Spleen (tissue), 11 donors: ENCODE measurements at regions not wholly inside any gene's neighbourhood (a gene's known extent, or its start where the extent isn't known, plus 50 kb on each side); places are given as distances from the start of the nearest gene placed in this dataset.

Experiments
- DNase-seq: peaks from one replicate; pipeline ENCODE4 v3.0.0-alpha.2; 2020
- H3K27ac ChIP-seq, 8 donors: fragments of 200-600 bp; sonication (generic) in 7 of 8; 1 replicate in 4 of 8; 2 replicates in 4 of 8; pipeline versions ENCODE4 v1.5.0 to v1.8.0; 2016 to 2021; ENCODE audit warnings: inconsistent platforms in 4 of 8, mild to moderate bottlenecking in 4 of 8, moderate library complexity in 1 of 8
- H3K27me3 ChIP-seq, 7 donors: fragments of 200-600 bp; sonication (generic) in 6 of 7; replicated peaks in 1 of 7; 1 replicate in 4 of 7; 2 replicates in 3 of 7; pipeline versions ENCODE4 v1.5.0 to v1.8.0; 2016 to 2021; ENCODE audit warnings: inconsistent platforms in 3 of 7, mild to moderate bottlenecking in 1 of 7
- H3K36me3 ChIP-seq, 6 donors: fragments of 200-600 bp; sonication (generic) in 5 of 6; 1 replicate in 4 of 6; 2 replicates in 2 of 6; pipeline versions ENCODE4 v1.5.0 to v1.8.0; 2016 to 2021; ENCODE audit warnings: inconsistent platforms in 2 of 6
- H3K4me1 ChIP-seq, 6 donors: fragments of 200-600 bp; sonication (generic) in 5 of 6; 1 replicate in 3 of 6; 2 replicates in 3 of 6; pipeline versions ENCODE4 v1.5.0 to v1.8.0; 2016 to 2021; ENCODE audit warnings: inconsistent platforms in 3 of 6
- H3K4me3 ChIP-seq, 8 donors: fragments of 200-600 bp; sonication (generic) in 7 of 8; 1 replicate in 4 of 8; 2 replicates in 4 of 8; pipeline versions ENCODE4 v1.5.0 to v1.8.0; 2016 to 2021; ENCODE audit warnings: inconsistent platforms in 4 of 8, mild to moderate bottlenecking in 4 of 8, moderate library complexity in 2 of 8
- H3K9me3 ChIP-seq, 8 donors: fragments of 200-600 bp; sonication (generic) in 7 of 8; 1 replicate in 4 of 8; 2 replicates in 4 of 8; pipeline versions ENCODE4 v1.5.0 to v1.8.0; 2016 to 2021; ENCODE audit warnings: inconsistent platforms in 4 of 8
- CTCF ChIP-seq, 11 experiments: fragments of 200-600 bp in 7 of 11; fragments of 450-650 bp in 4 of 11; sonication (generic) in 4 of 11; IDR thresholded peaks in 8 of 11; conservative IDR thresholded peaks in 3 of 11; 1 replicate in 7 of 11; 2 replicates in 4 of 11; pipeline versions ENCODE4 v1.4.0 to v1.8.0; 2016 to 2021; ENCODE audit warnings: antibody characterized with exemption in 11 of 11, inconsistent platforms in 4 of 11, mild to moderate bottlenecking in 1 of 11
- POLR2A ChIP-seq, 3 donors: fragments of 450-650 bp; IDR thresholded peaks; one replicate each; pipeline ENCODE4 v1.5.1; 2017; ENCODE audit warnings: antibody characterized with exemption in 3 of 3, mild to moderate bottlenecking in 1 of 3
- POLR2AphosphoS5 ChIP-seq, 3 donors: sonication (generic); formaldehyde crosslinking; IDR thresholded peaks; one replicate each; pipeline ENCODE4 v1.5.1; 2017; ENCODE audit warnings: antibody characterized with exemption in 3 of 3
- WGBS, 5 donors: extraction: QIAGEN DNeasy Blood & Tissue Kit in 3 of 5; methylation state at CpG; one replicate each; pipeline versions ENCODE4 v1.1.5 to v1.1.7; 2013 to 2018; 5-methylcytosine and 5-hydroxymethylcytosine counted together
- intact Hi-C: fragments of 100-400 bp; cut with DNase I; formaldehyde crosslinking; loops from one replicate; pipeline ENCODE4 v1.15.0; 2023; ENCODE audit warnings: low total_unique reads
- donor health status: healthy with polysubstance abuse.
- donor health status: DM: no; HTN: no; CAD: no; lungs with moderate emphysema.
- donor health status: DM: no; HTN: no; CAD: no.
- donor health status: Bipolar disorder and iron deficiency.
- donor health status: healthy.
- donor health status: DM: no; HTN: no; CAD: no.
- donor health status: DM: yes; HTN: yes; CAD: no.

- TF ChIP-seq POLR2A (IDR thresholded peaks at IDR 0.05) (no peak), POLR2AphosphoS5 (IDR thresholded peaks at IDR 0.05) (no peak), CTCF (IDR thresholded peaks at IDR 0.05 in 8 of 11, conservative IDR thresholded peaks at IDR 0.05 in 3 of 11) (no peak)
- Histone ChIP-seq H3K4me1 (no peaks in the 10 kb centered on the region), H3K4me3 (no peak overlapping the region), H3K27ac (no peak overlapping the region), H3K9me3 (peaks cover 0 to 26% (median 10%) of the 10 kb centered on the region in 8 donors), H3K27me3 (peaks cover 0 to 13% (median 0%) of the 10 kb centered on the region in 7 donors), H3K36me3 (no peaks in the 10 kb centered on the region)
- intact Hi-C loops, result no loop called here
- DNase-seq, result no peak
- WGBS, 5 donors, result 80 to 90% (median 85%) methylated on average over 7 of the region's 7 CpGs
Measured at GRCh38 chr12:114616081-114616480, 67.9 kb downstream of the TBX3 start.

DNA sequence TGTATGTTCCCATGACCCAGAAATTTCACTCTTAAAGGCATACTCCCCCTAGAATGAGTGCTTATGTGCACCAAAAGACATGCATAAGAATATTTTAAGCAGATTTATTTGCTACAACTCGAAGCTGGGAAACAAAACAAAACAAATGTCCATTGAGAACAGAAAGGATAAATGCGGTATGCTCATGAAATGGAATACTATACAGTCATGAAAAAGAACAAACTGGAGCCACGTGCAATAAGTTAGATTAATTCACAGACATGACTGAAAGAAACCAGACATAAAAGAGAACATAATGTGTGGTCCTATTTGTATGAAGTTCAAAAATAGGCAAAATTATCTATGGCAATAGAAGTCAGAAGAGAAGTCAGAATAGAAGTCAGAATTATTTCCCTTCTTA is 69.9 kb downstream of the TBX3 start:
- Histone ChIP-seq H3K4me1 (no peaks in the 10 kb centered on the region), H3K9me3 (peaks cover 0 to 26% (median 10%) of the 10 kb centered on the region in 8 donors), H3K4me3 (no peak overlapping the region), H3K27ac (no peak overlapping the region), H3K27me3 (peaks cover 0 to 17% (median 0%) of the 10 kb centered on the region in 7 donors), H3K36me3 (no peaks in the 10 kb centered on the region)
- intact Hi-C loops, result no loop called here
- no peak for TF ChIP-seq POLR2A (IDR thresholded peaks at IDR 0.05)
- TF ChIP-seq CTCF (IDR thresholded peaks at IDR 0.05 in 8 of 11, conservative IDR thresholded peaks at IDR 0.05 in 3 of 11), result no peak
- no peak for DNase-seq
- WGBS, 5 donors, result 62 to 74% (median 65%) methylated on average over 3 of the region's 3 CpGs

DNA sequence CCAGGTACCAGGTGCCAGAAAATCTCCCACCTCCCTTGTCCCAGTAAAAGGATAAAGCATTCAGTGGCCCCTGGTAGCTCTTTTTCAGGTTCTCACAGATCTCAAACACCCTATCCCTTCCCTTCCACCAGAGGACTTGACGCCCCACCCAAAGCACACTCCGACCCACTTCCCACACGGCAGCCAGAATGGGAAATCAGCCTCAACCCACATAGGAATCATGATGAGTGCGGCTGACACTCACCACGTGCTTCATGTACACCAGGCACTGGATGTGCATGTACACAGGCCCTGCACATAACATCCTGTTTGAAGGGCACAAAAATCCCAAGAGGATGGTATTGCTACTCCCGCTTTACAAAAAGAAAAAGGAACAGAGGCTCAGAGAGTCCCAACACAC is 71.9 kb downstream of the TBX3 start:
- Histone ChIP-seq H3K4me3 (no peak overlapping the region), H3K36me3 (no peaks in the 10 kb centered on the region), H3K27me3 (peaks cover 0 to 26% (median 0%) of the 10 kb centered on the region in 7 donors), H3K27ac (no peak overlapping the region), H3K9me3 (peaks cover 0 to 18% (median 10%) of the 10 kb centered on the region in 8 donors), H3K4me1 (no peaks in the 10 kb centered on the region)
- DNase-seq, result no peak
- WGBS, 5 donors, result 71 to 82% (median 79%) methylated on average over 6 of the region's 6 CpGs
- TF ChIP-seq POLR2AphosphoS5 (IDR thresholded peaks at IDR 0.05) (no peak), POLR2A (IDR thresholded peaks at IDR 0.05) (no peak), CTCF (IDR thresholded peaks at IDR 0.05 in 8 of 11, conservative IDR thresholded peaks at IDR 0.05 in 3 of 11) (no peak)
- intact Hi-C loops, result no loop called here

GRCh38 chr12:114611145-114612018 is 72.6 kb downstream of the TBX3 start:
- Histone ChIP-seq H3K27ac (no peak overlapping the region), H3K36me3 (no peaks in the 10 kb centered on the region), H3K27me3 (peaks cover 0 to 26% (median 0%) of the 10 kb centered on the region in 7 donors), H3K4me1 (no peaks in the 10 kb centered on the region), H3K4me3 (no peak overlapping the region), H3K9me3 (peaks cover 0 to 18% (median 10%) of the 10 kb centered on the region in 8 donors)
- intact Hi-C loops, result no loop called here
- no peak for TF ChIP-seq POLR2A (IDR thresholded peaks at IDR 0.05)
- no peak for TF ChIP-seq POLR2AphosphoS5 (IDR thresholded peaks at IDR 0.05)
- TF ChIP-seq CTCF (IDR thresholded peaks at IDR 0.05 in 8 of 11, conservative IDR thresholded peaks at IDR 0.05 in 3 of 11), result no peak
- WGBS, 5 donors, result 73 to 81% (median 76%) methylated on average over 8 of the region's 8 CpGs
- DNase-seq, result no peak
